Activated T-helper 2 cell treated with anti-CD3 and anti-CD28 coated beads, Interferon-gamma antibody, Interleukin-2, Interleukin-4, amounts not matched to agents 10 μg/mL and 5 μg/mL and 100 μg/mL, durations not matched to agents 14 hours and 24 hours and 36 hours (primary cell): ENCODE measurements at regions not wholly inside any gene's neighbourhood (a gene's known extent, or its start where the extent isn't known, plus 50 kb on each side); places are given as distances from the start of the nearest gene placed in this dataset.
A peak's percentile ranks its signal among the peaks of the same experiment; 100 is the strongest.

ENCODE experiments used
- DNase-seq: peaks from one replicate; pipeline ENCODE4 v3.0.0; 2021; ENCODE audit warnings: low spot score
- H3K27ac Mint-ChIP-seq: one replicate; pipeline ENCODE4 v1.8.0; 2021; ENCODE audit warnings: mixed read lengths
- H3K27me3 Mint-ChIP-seq: one replicate; pipeline ENCODE4 v1.8.0; 2021; ENCODE audit warnings: low read depth, mixed read lengths
- H3K36me3 Mint-ChIP-seq: one replicate; pipeline ENCODE4 v1.8.0; 2021; ENCODE audit warnings: low read depth, mixed read lengths
- H3K4me1 Mint-ChIP-seq: one replicate; pipeline ENCODE4 v1.8.0; 2021; ENCODE audit warnings: low read depth, mixed read lengths
- H3K4me3 Mint-ChIP-seq: one replicate; pipeline ENCODE4 v1.8.0; 2021; ENCODE audit warnings: low read depth, mild to moderate bottlenecking, moderate library complexity, mixed read lengths
- H3K9me3 Mint-ChIP-seq: one replicate; pipeline ENCODE4 v1.8.0; 2021; ENCODE audit warnings: mixed read lengths
- intact Hi-C: fragments of 100-400 bp; cut with micrococcal nuclease; formaldehyde crosslinking; loops from one replicate; pipeline ENCODE4 v1.15.1; 2023

- no peak overlapping the region for H3K4me3 Mint-ChIP-seq
- H3K27ac Mint-ChIP-seq: no peak overlapping the region
- H3K36me3 Mint-ChIP-seq: peaks cover 2% of the 10 kb centered on the region
- intact Hi-C loops: no loop called here
- peaks cover 8% of the 10 kb centered on the region for H3K27me3 Mint-ChIP-seq
- no peak for DNase-seq
- H3K4me1 Mint-ChIP-seq: peaks cover 43% of the 10 kb centered on the region
- no peaks in the 10 kb centered on the region for H3K9me3 Mint-ChIP-seq
These were observed 106.4 kb upstream of the UBL3 start for GRCh38 chr13:29956853-29957252.

DNA sequence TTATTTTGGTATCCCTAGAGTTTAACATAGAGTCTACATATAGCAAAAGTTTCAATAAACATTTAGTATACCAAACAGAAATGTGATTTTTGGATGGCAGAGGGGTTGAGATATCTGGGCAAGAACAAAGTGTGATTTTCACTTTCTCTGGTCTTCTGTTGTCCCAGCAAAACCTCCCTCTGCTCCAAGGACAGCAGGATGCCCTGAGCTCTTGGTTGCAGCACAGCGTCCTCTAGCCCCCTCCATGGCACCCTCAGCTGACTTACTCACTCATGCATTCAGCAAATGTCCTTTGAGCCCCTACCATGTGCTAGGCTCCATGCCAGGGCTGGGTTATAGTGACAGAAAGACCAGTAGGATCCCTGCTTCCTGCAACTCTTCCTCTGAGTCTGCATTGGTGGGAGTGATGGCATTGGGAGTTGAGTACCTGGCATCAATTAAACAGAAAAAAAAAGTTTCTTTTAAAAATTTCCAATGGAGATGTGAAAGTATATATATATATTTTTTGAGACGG, 104.8 kb upstream of the UBL3 start:
- DNase-seq: no peak
- Mint-ChIP-seq H3K36me3 (peaks cover 2% of the 10 kb centered on the region), H3K4me1 (peaks cover 34% of the 10 kb centered on the region), H3K4me3 (peak overlapping the region; percentile 19), H3K27ac (no peak overlapping the region), H3K9me3 (no peaks in the 10 kb centered on the region), H3K27me3 (peaks cover 8% of the 10 kb centered on the region)
- intact Hi-C loops: loop anchor here (2.0 kb wide), 1 partner anchor 18 kb away; no protein-coding TSS in a partner anchor

DNA sequence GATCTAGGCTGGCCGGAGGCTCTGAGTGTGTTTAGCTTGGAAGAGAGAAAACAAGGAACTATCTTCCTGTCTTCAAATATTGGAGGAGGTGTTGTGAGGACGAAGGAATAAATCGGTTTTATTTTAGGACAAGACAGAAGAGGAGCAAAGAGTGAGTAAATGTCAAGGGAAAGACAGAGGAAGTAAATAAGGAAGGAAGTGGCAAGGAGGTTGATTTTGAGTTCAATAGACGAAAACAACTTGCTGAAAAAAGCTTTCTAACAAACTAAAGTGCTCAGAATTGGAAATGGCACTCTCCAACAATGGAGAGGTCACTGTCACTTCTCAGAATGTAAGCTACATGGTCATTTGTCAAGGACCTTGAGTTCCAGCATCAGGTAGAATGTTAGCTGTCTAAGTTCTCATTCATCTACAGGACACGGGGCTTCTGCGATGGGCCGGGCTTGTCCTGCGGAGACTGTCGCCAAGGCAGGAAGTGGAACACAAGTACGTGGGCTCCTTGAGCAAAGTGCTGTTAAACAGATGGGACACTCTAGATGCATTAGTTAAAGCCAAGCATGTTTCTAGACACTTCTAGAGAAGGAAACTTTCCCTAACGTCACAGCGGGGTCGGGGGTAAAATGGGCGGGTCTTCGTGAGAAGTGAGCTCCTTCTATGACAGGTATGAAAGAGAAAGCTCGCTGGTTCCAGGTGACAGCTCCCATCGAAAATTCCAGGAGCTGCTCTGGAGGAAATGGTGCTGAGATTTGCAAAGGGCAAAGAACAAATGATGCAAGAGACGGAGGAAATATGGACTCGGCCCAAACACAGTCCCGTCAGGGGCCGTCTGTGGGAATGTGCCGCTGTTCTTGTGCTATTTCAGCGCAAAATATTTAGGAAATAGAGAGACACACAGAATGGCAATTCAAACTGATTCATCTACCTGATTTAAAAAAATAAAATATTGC, 103.9 kb upstream of the UBL3 start:
- intact Hi-C loops: loop anchor here (2.0 kb wide), 1 partner anchor 18 kb away; no protein-coding TSS in a partner anchor
- Mint-ChIP-seq H3K4me1 (peaks cover 30% of the 10 kb centered on the region), H3K27me3 (peaks cover 11% of the 10 kb centered on the region), H3K9me3 (no peaks in the 10 kb centered on the region), H3K27ac (peak overlapping the region; percentile 83), H3K36me3 (peaks cover 2% of the 10 kb centered on the region), H3K4me3 (peak overlapping the region; percentile 71)
- no peak for DNase-seq

DNA sequence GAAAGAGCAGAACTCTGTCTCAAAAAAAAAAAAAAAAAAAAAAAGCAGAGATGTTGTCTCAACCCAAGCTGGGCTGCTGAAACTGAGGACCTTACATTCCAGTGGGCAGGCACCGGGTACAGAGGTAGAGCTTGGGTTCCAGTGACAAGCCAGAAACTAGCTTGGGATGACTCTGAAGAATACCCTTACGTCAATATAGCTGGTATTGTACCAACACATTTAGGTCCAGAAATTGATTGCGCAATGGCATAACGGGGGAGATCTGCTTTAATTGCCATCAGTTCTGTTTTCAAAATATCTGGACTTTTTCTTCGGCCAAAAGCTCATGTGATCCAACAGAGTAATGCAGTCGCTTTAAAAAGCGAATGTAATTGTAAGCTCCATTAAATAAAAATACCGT, 103.1 kb upstream of the UBL3 start:
- intact Hi-C loops: no loop called here
- Mint-ChIP-seq H3K9me3 (no peaks in the 10 kb centered on the region), H3K27me3 (peaks cover 11% of the 10 kb centered on the region), H3K4me1 (peaks cover 28% of the 10 kb centered on the region), H3K27ac (peak overlapping the region; percentile 20), H3K4me3 (peak overlapping the region; percentile 71), H3K36me3 (peaks cover 2% of the 10 kb centered on the region)
- no peak for DNase-seq

- H3K9me3 Mint-ChIP-seq: no peaks in the 10 kb centered on the region
- DNase-seq: no peak
- peaks cover 23% of the 10 kb centered on the region for H3K4me1 Mint-ChIP-seq
- H3K36me3 Mint-ChIP-seq: peaks cover 2% of the 10 kb centered on the region
- intact Hi-C loops: no loop called here
- peaks cover 8% of the 10 kb centered on the region for H3K27me3 Mint-ChIP-seq
- H3K27ac Mint-ChIP-seq: no peak overlapping the region
- H3K4me3 Mint-ChIP-seq: no peak overlapping the region
These were observed 101.8 kb upstream of the UBL3 start for GRCh38 chr13:29952245-29952644.

- peaks cover 3% of the 10 kb centered on the region for H3K27me3 Mint-ChIP-seq
- H3K27ac Mint-ChIP-seq: no peak overlapping the region
- H3K36me3 Mint-ChIP-seq: no peaks in the 10 kb centered on the region
- no peak overlapping the region for H3K4me3 Mint-ChIP-seq
- intact Hi-C loops: no loop called here
- no peaks in the 10 kb centered on the region for H3K9me3 Mint-ChIP-seq
- no peak for DNase-seq
- peaks cover 7% of the 10 kb centered on the region for H3K4me1 Mint-ChIP-seq
These were observed 98.4 kb upstream of the UBL3 start for GRCh38 chr13:29948791-29949190.

GRCh38 chr13:29948244-29948643, 97.8 kb upstream of the UBL3 start:
- peaks cover 3% of the 10 kb centered on the region for H3K4me1 Mint-ChIP-seq
- H3K27me3 Mint-ChIP-seq: peaks cover 3% of the 10 kb centered on the region
- H3K9me3 Mint-ChIP-seq: no peaks in the 10 kb centered on the region
- intact Hi-C loops: no loop called here
- no peak overlapping the region for H3K4me3 Mint-ChIP-seq
- no peak for DNase-seq
- no peaks in the 10 kb centered on the region for H3K36me3 Mint-ChIP-seq
- H3K27ac Mint-ChIP-seq: no peak overlapping the region

GRCh38 chr13:29947839-29948238, 97.4 kb upstream of the UBL3 start:
- intact Hi-C loops: no loop called here
- no peak for DNase-seq
- Mint-ChIP-seq H3K27ac (no peak overlapping the region), H3K27me3 (peaks cover 3% of the 10 kb centered on the region), H3K4me1 (peaks cover 3% of the 10 kb centered on the region), H3K9me3 (no peaks in the 10 kb centered on the region), H3K36me3 (no peaks in the 10 kb centered on the region), H3K4me3 (no peak overlapping the region)

DNA sequence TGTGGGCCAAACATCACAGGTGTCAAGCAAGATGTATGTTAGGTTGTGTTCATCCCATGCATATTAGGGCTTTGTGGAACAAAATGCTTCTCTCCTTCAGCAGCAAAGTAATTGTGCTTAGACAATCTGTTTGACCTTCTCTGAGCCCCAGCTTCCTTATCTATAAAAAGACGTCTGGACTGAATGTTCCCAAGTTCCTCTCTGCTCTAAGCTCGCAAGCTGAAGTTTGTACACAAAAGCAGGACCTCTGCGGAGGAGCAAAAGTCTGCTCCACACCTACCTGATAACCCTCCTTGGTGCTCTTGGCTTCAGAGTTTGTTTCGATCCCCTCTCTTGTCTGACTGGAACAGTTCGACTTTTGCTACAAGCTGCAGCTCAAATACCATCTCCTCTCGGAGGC, 95.7 kb upstream of the UBL3 start:
- no peaks in the 10 kb centered on the region for H3K36me3 Mint-ChIP-seq
- H3K4me1 Mint-ChIP-seq: no peaks in the 10 kb centered on the region
- intact Hi-C loops: no loop called here
- DNase-seq: no peak
- H3K27me3 Mint-ChIP-seq: peaks cover 5% of the 10 kb centered on the region
- no peaks in the 10 kb centered on the region for H3K9me3 Mint-ChIP-seq
- H3K27ac Mint-ChIP-seq: no peak overlapping the region
- no peak overlapping the region for H3K4me3 Mint-ChIP-seq

DNA sequence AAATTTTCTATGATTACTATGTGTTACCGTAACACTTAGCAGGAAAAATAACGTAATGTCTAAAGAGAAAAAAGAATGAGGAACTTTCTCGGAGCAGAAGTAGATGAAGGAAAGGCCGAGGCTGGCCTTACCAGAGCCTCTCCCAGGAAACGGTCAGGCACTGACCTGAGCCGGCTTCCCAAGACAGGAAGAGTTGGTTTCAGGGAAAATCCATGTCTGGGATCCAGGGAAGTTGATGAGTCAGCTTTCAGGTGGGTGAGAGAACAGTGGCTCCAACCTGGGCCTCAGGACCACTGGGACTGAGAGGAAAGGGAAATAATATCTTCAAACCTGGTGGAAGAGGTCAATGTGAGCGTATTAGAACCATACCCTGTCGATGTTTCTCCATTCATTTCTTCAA, 93.3 kb upstream of the UBL3 start:
- H3K36me3 Mint-ChIP-seq: no peaks in the 10 kb centered on the region
- H3K4me3 Mint-ChIP-seq: no peak overlapping the region
- no peak for DNase-seq
- no peaks in the 10 kb centered on the region for H3K9me3 Mint-ChIP-seq
- intact Hi-C loops: no loop called here
- no peak overlapping the region for H3K27ac Mint-ChIP-seq
- no peaks in the 10 kb centered on the region for H3K4me1 Mint-ChIP-seq
- peaks cover 7% of the 10 kb centered on the region for H3K27me3 Mint-ChIP-seq

DNA sequence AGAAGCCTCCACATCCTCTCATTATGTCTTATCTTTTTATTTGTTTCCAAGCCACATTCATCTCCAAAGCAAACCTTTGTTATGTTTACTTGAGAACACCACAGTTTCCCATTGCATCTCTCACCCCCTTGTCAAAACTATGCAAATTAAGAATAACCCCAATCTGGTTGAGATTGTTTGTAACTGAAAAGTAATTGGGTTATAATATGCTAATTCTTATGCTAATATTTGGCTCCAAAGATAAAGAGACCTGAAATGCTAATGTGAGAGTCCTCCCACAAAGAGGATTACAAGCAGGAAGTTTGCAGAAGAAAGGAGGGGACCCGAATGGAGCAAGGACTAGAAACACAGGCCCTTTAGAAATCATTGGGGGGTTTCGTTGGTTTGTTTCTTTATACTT, 92.9 kb upstream of the UBL3 start:
- no peaks in the 10 kb centered on the region for H3K36me3 Mint-ChIP-seq
- peaks cover 7% of the 10 kb centered on the region for H3K27me3 Mint-ChIP-seq
- H3K4me3 Mint-ChIP-seq: no peak overlapping the region
- no peaks in the 10 kb centered on the region for H3K9me3 Mint-ChIP-seq
- intact Hi-C loops: no loop called here
- no peak overlapping the region for H3K27ac Mint-ChIP-seq
- peaks cover under 1% of the 10 kb centered on the region for H3K4me1 Mint-ChIP-seq
- DNase-seq: no peak

DNA sequence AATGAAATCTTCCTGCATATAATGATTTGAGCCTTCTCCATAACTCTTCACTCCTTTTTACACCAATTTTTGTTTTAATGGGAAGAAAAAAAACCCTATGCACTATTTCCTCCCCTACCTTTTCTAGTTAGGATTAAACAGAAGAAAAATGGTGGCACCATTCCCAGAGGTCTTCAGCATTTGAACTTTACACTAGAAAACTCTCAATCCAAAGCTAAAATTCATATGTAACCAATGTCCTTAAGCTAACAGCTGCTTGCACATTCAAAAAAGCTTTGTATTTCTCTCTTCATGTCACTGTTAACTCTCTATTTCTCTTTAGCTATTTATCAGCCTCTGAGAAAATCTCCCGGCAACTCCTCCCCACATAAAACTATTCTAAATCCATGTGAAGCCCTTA, 90.3 kb upstream of the UBL3 start:
- peaks cover 23% of the 10 kb centered on the region for H3K4me1 Mint-ChIP-seq
- H3K36me3 Mint-ChIP-seq: no peaks in the 10 kb centered on the region
- peaks cover 7% of the 10 kb centered on the region for H3K27me3 Mint-ChIP-seq

GRCh38 chr13:29939158-29939557, 88.7 kb upstream of the UBL3 start:
- H3K4me1 Mint-ChIP-seq: peaks cover 38% of the 10 kb centered on the region
- no peaks in the 10 kb centered on the region for H3K9me3 Mint-ChIP-seq
- peaks cover 7% of the 10 kb centered on the region for H3K27me3 Mint-ChIP-seq
- H3K36me3 Mint-ChIP-seq: no peaks in the 10 kb centered on the region
- H3K4me3 Mint-ChIP-seq: no peak overlapping the region
- no peak for DNase-seq
- no peak overlapping the region for H3K27ac Mint-ChIP-seq
- intact Hi-C loops: loop anchor here (10.0 kb wide), 2 partner anchors 106 to 174 kb away; no protein-coding TSS in a partner anchor

More for the DNA sequence above, 90.3 kb upstream of the UBL3 start:
- Mint-ChIP-seq H3K4me3 (no peak overlapping the region), H3K9me3 (no peaks in the 10 kb centered on the region), H3K27ac (no peak overlapping the region)
- DNase-seq: no peak
- intact Hi-C loops: no loop called here
